SK-N-MC (cell line): ENCODE measurements at regions not wholly inside any gene's neighbourhood (a gene's known extent, or its start where the extent isn't known, plus 50 kb on each side); places are given as distances from the start of the nearest gene placed in this dataset.

ENCODE experiments used
- DNase-seq: peaks from one replicate; pipeline ENCODE4 v3.0.0-alpha.2; 2011; ENCODE audit warnings: low read depth, low spot score
- H3K27ac ChIP-seq: fragments of 200-600 bp; sonication (generic); 2 replicates; pipeline ENCODE4 v1.5.1; 2016; ENCODE audit warnings: mixed run types
- H3K36me3 ChIP-seq: fragments of 200-600 bp; sonication (generic); 2 replicates; pipeline ENCODE4 v1.6.1; 2017; ENCODE audit warnings: antibody characterized with exemption, low read length, mixed read lengths; ENCODE audit not compliant: insufficient read depth
- H3K4me3 ChIP-seq: fragments of 200-600 bp; sonication (generic); 2 replicates; pipeline ENCODE4 v1.5.1; 2016
- H3K9ac ChIP-seq: fragments of 200-600 bp; sonication (generic); 2 replicates; pipeline ENCODE4 v1.8.0; 2017; ENCODE audit warnings: mixed run types, mixed read lengths; ENCODE audit not compliant: insufficient read length
- H3K9me3 ChIP-seq: fragments of 200-600 bp; sonication (generic); 2 replicates; pipeline ENCODE4 v1.6.1; 2017; ENCODE audit warnings: low read depth, mild to moderate bottlenecking, antibody characterized with exemption, low read length, moderate library complexity, mixed read lengths
- EZH2 ChIP-seq: fragments of 200-600 bp; sonication (generic); IDR thresholded peaks from one replicate; pipeline ENCODE4 v1.6.1; 2017; ENCODE audit warnings: antibody characterized with exemption
- FOXP2 ChIP-seq: optimal IDR thresholded peaks from 2 replicates; pipeline ENCODE3; 2011; ENCODE audit warnings: mild to moderate bottlenecking, moderate library complexity; ENCODE audit not compliant: insufficient read depth; ENCODE audit errors: extremely low read length, control extremely low read depth
- POLR2AphosphoS5 ChIP-seq: IDR thresholded peaks from 2 replicates; pipeline ENCODE4 v1.6.1; 2012; ENCODE audit warnings: mild to moderate bottlenecking, low read depth, low read length, borderline replicate concordance

GRCh38 chr22:27487600-27488452 is 313.7 kb downstream of the MN1 start:
- Histone ChIP-seq H3K4me3 (no peak overlapping the region), H3K9me3 (no peaks in the 10 kb centered on the region), H3K9ac (no peak overlapping the region), H3K27ac (no peak overlapping the region), H3K36me3 (no peaks in the 10 kb centered on the region)
- no peak for DNase-seq
- TF ChIP-seq EZH2 (no peak), FOXP2 (no peak), POLR2AphosphoS5 (no peak)

GRCh38 chr22:27488456-27489177 is 312.9 kb downstream of the MN1 start:
- Histone ChIP-seq H3K9ac (no peak overlapping the region), H3K36me3 (no peaks in the 10 kb centered on the region), H3K9me3 (no peaks in the 10 kb centered on the region), H3K27ac (no peak overlapping the region), H3K4me3 (no peak overlapping the region)
- no peak for DNase-seq
- no peak for TF ChIP-seq EZH2
- TF ChIP-seq POLR2AphosphoS5 = no peak
- TF ChIP-seq FOXP2 = no peak

GRCh38 chr22:27489178-27489675 is 312.3 kb downstream of the MN1 start:
- Histone ChIP-seq H3K4me3 (no peak overlapping the region), H3K36me3 (no peaks in the 10 kb centered on the region), H3K9ac (no peak overlapping the region), H3K27ac (no peak overlapping the region), H3K9me3 (no peaks in the 10 kb centered on the region)
- DNase-seq = no peak
- no peak for TF ChIP-seq EZH2
- TF ChIP-seq POLR2AphosphoS5 = no peak
- no peak for TF ChIP-seq FOXP2

- no peak overlapping the region for H3K9ac ChIP-seq
- no peak overlapping the region for H3K27ac ChIP-seq
- no peak for DNase-seq
- H3K4me3 ChIP-seq = no peak overlapping the region
- TF ChIP-seq EZH2 (no peak), POLR2AphosphoS5 (no peak), FOXP2 (no peak)
- no peaks in the 10 kb centered on the region for H3K36me3 ChIP-seq
- H3K9me3 ChIP-seq = no peaks in the 10 kb centered on the region
These were observed 311.5 kb downstream of the MN1 start for GRCh38 chr22:27490080-27490479.

GRCh38 chr22:27491888-27492287 is 309.7 kb downstream of the MN1 start:
- DNase-seq = no peak
- Histone ChIP-seq H3K4me3 (no peak overlapping the region), H3K9me3 (no peaks in the 10 kb centered on the region), H3K36me3 (no peaks in the 10 kb centered on the region), H3K9ac (no peak overlapping the region), H3K27ac (no peak overlapping the region)
- no peak for TF ChIP-seq FOXP2

- Histone ChIP-seq H3K9me3 (no peaks in the 10 kb centered on the region), H3K4me3 (no peak overlapping the region), H3K9ac (no peak overlapping the region), H3K27ac (no peak overlapping the region), H3K36me3 (no peaks in the 10 kb centered on the region)
- TF ChIP-seq POLR2AphosphoS5 = no peak
- TF ChIP-seq FOXP2 = no peak
- TF ChIP-seq EZH2 = no peak
- DNase-seq = no peak
These were observed 308.9 kb downstream of the MN1 start for GRCh38 chr22:27492566-27493201.

GRCh38 chr22:27493796-27494195 is 307.8 kb downstream of the MN1 start:
- H3K9me3 ChIP-seq = no peaks in the 10 kb centered on the region
- no peak overlapping the region for H3K27ac ChIP-seq
- TF ChIP-seq EZH2 (no peak), POLR2AphosphoS5 (no peak), FOXP2 (no peak)
- H3K9ac ChIP-seq = no peak overlapping the region
- DNase-seq = no peak
- H3K4me3 ChIP-seq = no peak overlapping the region
- H3K36me3 ChIP-seq = no peaks in the 10 kb centered on the region

GRCh38 chr22:27494785-27495184 is 306.8 kb downstream of the MN1 start:
- H3K9ac ChIP-seq = no peak overlapping the region
- no peaks in the 10 kb centered on the region for H3K36me3 ChIP-seq
- no peaks in the 10 kb centered on the region for H3K9me3 ChIP-seq
- H3K27ac ChIP-seq = no peak overlapping the region
- no peak for DNase-seq
- TF ChIP-seq EZH2 (no peak), FOXP2 (no peak), POLR2AphosphoS5 (no peak)
- no peak overlapping the region for H3K4me3 ChIP-seq
